C4-2B (cell line): ENCODE measurements at regions not wholly inside any gene's neighbourhood (a gene's known extent, or its start where the extent isn't known, plus 50 kb on each side); places are given as distances from the start of the nearest gene placed in this dataset.

ENCODE experiments used
- H3K27ac ChIP-seq: fragments of 450-650 bp; 2 replicates; pipeline ENCODE4 v1.5.1; 2017
- ZFX ChIP-seq: fragments of 450-650 bp; IDR thresholded peaks from 2 replicates; pipeline ENCODE4 v1.6.1; 2017
- TF ChIP-seq, protein P1 (sequence below): fragments of 450-650 bp; conservative IDR thresholded peaks from 2 replicates; pipeline ENCODE4 v1.5.1; 2017; ENCODE audit warnings: mild to moderate bottlenecking

DNA sequence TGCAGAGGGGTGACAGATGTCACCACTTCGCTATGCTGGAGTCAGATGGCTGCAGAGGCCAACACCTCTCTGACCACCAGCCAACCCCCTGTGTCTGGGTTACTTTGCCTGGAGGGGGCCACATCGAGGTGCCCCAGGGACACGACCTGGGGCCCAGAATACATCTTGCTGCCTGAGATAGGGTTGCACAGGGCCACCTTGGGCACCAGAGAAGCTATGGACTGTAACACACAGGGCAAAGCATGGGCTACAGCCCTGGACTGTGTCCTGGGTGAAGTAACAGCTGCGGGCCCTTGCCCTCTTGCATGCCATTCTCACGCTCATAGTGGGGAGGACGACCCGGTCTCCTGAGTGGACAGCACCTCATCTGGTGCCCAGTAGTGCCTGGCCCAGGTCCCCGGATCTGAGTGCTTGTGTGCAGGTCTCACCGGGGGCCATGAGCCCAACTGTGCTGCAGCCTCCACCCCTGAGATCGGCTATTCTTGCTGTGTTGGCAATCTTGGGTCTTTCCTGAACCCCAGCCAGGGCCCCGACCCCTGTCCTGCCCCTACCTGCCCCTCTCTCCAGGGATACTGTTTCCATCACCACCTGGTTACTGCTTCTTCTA lies 115.2 kb upstream of the GDF10 start:
- TF ChIP-seq, protein P1, sequence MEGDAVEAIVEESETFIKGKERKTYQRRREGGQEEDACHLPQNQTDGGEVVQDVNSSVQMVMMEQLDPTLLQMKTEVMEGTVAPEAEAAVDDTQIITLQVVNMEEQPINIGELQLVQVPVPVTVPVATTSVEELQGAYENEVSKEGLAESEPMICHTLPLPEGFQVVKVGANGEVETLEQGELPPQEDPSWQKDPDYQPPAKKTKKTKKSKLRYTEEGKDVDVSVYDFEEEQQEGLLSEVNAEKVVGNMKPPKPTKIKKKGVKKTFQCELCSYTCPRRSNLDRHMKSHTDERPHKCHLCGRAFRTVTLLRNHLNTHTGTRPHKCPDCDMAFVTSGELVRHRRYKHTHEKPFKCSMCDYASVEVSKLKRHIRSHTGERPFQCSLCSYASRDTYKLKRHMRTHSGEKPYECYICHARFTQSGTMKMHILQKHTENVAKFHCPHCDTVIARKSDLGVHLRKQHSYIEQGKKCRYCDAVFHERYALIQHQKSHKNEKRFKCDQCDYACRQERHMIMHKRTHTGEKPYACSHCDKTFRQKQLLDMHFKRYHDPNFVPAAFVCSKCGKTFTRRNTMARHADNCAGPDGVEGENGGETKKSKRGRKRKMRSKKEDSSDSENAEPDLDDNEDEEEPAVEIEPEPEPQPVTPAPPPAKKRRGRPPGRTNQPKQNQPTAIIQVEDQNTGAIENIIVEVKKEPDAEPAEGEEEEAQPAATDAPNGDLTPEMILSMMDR = no peak
- TF ChIP-seq ZFX = no peak
- H3K27ac ChIP-seq = no peak overlapping the region

DNA sequence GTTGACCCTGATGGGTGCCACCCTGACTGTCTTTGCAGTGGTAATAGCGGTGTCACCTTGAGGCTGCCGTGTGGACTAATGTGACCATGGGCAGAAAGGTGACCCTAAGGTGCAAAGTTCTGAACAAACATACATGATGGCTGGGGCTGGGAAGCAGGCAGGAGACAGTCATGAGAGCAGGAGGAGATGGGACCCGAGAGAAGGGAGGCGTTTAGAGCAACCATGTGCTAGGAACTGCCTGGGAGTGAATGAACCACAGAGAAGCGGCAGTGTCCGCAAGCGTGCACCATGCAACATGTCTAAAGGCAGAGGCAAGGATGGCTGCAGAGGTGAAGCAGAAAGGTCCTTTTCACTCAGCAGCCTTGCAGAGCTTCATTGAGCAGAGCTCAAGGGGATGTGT lies 113.1 kb upstream of the GDF10 start:
- no peak overlapping the region for H3K27ac ChIP-seq
- TF ChIP-seq, protein P1 = no peak

DNA sequence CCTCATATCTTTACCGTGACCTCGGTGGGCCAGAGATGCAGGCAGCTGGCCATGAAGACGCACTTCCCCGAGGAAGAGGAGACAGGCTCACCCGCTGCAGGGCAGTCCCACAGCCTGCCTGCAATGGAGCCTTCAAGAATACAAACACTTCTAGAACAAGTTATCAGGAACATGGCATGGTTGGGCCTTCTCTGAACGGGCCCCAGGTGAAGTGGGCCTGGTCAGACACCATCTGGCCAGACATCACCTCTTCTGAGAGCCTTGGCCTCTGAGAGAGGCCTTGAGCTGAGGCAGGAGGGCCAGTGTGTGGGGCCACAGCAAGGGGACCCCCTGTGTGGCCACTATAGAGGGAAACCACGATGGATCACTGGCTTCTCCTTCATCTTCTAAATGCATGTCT lies 112.4 kb upstream of the GDF10 start:
- TF ChIP-seq, protein P1 = no peak
- no peak for TF ChIP-seq ZFX
- H3K27ac ChIP-seq = no peak overlapping the region

DNA sequence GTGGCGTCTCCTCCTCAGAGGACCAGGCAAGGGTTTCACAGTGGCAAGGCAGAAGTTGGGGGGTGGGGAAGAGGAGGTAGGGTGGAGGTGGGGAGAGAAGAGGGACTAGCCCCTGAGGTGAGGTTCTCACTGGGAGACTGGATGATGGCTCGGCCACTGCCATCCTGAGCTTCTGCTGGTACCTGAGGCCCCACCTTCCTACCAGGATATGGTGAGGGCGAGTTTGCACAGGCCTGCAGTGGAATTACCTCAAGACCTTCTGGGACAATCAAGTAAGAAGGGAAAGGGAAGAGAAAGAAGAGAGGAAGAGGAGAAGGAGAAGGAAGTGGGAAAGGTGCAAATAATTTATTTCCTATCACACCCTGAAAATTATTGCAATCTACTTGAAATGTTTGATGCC lies 111.8 kb upstream of the GDF10 start:
- TF ChIP-seq ZFX = no peak
- TF ChIP-seq, protein P1 = no peak
- no peak overlapping the region for H3K27ac ChIP-seq

DNA sequence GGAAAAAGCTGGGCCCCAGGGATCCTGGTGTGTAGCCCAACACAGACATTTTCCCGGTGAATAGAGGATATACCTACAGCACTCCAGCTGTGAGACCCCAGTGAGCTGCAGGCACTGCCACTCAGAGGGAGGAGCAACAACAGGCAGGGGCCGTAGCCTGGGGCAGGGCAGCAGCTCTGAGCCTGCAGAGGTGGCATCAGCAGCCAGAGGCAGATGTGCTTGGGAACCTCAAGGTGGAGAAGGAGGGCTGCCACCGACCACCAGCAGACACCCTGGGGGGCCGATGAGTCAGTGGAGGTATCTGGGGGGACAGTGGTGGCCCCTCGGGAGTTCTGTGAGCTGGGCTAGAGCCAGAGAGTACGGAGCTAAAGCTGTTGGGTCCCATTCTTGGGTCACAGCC lies 110.2 kb upstream of the GDF10 start:
- H3K27ac ChIP-seq = peak overlapping the region; percentile 51
- TF ChIP-seq, protein P1 = no peak
- no peak for TF ChIP-seq ZFX

DNA sequence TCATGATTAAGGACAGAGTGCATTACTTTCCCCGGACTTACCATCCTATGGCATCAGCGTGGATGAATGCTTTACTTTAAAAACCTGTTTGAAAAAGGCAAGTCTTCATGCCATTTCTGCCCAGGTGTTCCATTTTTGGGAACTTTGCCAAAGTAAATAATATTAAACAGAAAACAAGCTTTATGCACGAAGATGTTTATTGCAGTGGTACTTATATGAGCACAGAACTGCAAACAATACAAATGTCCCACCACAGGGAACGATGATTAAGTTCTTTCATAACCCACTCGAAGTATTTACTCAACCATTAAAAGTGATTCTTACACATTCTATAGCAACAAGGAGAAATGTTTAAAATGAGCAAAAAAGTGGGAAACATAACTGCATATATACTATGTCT lies 109.7 kb upstream of the GDF10 start:
- no peak for TF ChIP-seq ZFX
- TF ChIP-seq, protein P1 = no peak
- peak overlapping the region; percentile 65 for H3K27ac ChIP-seq

DNA sequence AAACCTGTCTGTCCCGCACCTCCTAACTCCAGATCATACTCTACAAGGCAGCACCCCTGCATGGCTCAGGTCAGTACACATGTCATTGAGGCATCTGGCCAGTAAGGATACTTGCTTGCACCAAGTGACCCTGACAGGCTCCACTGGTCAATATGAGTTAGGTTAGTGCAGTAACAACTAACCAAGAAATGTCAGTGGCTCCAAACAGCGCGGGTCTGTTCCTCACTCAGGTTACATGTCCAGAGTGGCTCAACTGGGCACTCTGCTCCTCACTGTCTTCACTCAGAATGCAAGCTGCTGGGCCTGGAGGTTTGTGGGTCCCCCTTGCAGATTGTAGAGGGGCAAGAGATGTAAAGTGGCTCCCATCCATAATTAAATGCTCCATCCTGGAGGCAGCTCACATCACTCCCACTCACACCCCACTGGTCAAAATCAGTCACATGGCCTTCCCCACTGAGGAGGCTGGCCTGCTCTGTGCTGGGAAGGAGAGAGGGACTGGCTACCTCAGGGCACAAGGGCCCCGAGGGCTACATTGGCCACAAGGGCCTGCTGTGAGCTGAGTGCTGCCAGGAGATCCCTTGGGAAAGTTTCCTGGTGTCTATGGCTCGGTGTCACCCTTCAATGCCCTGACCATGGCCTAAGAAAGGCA lies 109.1 kb upstream of the GDF10 start:
- TF ChIP-seq ZFX = no peak
- TF ChIP-seq, protein P1 = no peak

More for the DNA sequence above, 109.1 kb upstream of the GDF10 start:
- peak overlapping the region; percentile 65 for H3K27ac ChIP-seq
